Tibial artery (tissue), 4 donors: ENCODE measurements at regions not wholly inside any gene's neighbourhood (a gene's known extent, or its start where the extent isn't known, plus 50 kb on each side); places are given as distances from the start of the nearest gene placed in this dataset.

ENCODE experiments used
- DNase-seq, 2 donors: peaks; one replicate each; pipeline ENCODE4 v3.0.0-alpha.2; 2019
- H3K27ac ChIP-seq, 2 donors: fragments of 200-600 bp; sonication (generic) in 1 of 2; 1 replicate in 1 of 2; 2 replicates in 1 of 2; pipeline ENCODE4 v1.5.1; 2018 to 2019; ENCODE audit warnings: mild to moderate bottlenecking in 1 of 2
- H3K27me3 ChIP-seq, 2 donors: fragments of 200-600 bp; sonication (generic) in 1 of 2; one replicate each; pipeline versions ENCODE4 v1.5.1 to v1.6.0; 2016 to 2019
- H3K36me3 ChIP-seq, 3 donors: fragments of 200-600 bp; sonication (generic) in 2 of 3; one replicate each; pipeline ENCODE4 v1.5.1; 2016 to 2019; ENCODE audit warnings: mild to moderate bottlenecking in 2 of 3
- H3K4me1 ChIP-seq, 4 donors: fragments of 200-600 bp; sonication (generic) in 2 of 4; 1 replicate in 3 of 4; 2 replicates in 1 of 4; pipeline ENCODE4 v1.5.1; 2016 to 2019
- H3K4me3 ChIP-seq, 2 donors: fragments of 200-600 bp; sonication (generic) in 1 of 2; 1 replicate in 1 of 2; 2 replicates in 1 of 2; pipeline ENCODE4 v1.5.1; 2018 to 2019; ENCODE audit warnings: mild to moderate bottlenecking in 2 of 2
- H3K9me3 ChIP-seq, 3 donors: fragments of 200-600 bp; sonication (generic) in 1 of 3; one replicate each; pipeline ENCODE4 v1.5.1; 2016 to 2019
- intact Hi-C: fragments of 100-400 bp; cut with DNase I; formaldehyde crosslinking; loops from one replicate; pipeline ENCODE4 v1.15.0; 2023; ENCODE audit warnings: low total_unique reads
- TF ChIP-seq, protein P1 (sequence below), 2 experiments: fragments of 200-600 bp in 1 of 2; fragments of 450-650 bp in 1 of 2; IDR thresholded peaks; one replicate each; pipeline ENCODE4 v1.5.1; 2017 to 2019; ENCODE audit warnings: antibody characterized with exemption in 2 of 2, mild to moderate bottlenecking in 1 of 2, moderate library complexity in 1 of 2

DNA sequence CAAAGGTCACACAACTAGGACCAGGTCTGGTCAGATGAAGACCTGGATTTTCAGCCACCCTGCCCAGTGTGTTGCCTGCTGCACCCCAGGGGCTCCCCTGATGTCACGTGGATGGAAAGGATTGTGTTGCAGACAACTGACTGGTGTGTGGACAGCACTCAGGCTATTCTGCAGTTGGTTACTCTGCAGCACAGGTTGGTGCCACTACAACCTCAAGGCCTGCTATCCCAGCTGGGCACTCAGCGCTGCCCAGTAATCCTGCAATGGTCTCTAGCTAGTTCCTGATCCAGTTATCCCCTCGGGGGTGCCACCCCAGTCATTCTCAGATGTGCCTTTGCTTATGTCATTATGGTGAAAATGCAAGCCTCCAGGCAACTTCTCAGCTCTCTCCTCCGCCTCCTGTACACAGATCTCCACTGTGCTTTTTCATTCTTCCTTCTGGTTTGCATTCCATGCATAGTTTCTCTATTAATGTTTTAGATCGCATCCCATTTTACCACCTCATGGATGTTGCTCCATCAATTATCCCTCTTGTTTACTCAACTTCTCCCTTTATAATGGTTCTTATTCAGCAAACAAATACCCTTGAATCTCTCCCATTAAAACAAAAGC, 503.2 kb upstream of the CAMK1G start:
- TF ChIP-seq, protein P1, sequence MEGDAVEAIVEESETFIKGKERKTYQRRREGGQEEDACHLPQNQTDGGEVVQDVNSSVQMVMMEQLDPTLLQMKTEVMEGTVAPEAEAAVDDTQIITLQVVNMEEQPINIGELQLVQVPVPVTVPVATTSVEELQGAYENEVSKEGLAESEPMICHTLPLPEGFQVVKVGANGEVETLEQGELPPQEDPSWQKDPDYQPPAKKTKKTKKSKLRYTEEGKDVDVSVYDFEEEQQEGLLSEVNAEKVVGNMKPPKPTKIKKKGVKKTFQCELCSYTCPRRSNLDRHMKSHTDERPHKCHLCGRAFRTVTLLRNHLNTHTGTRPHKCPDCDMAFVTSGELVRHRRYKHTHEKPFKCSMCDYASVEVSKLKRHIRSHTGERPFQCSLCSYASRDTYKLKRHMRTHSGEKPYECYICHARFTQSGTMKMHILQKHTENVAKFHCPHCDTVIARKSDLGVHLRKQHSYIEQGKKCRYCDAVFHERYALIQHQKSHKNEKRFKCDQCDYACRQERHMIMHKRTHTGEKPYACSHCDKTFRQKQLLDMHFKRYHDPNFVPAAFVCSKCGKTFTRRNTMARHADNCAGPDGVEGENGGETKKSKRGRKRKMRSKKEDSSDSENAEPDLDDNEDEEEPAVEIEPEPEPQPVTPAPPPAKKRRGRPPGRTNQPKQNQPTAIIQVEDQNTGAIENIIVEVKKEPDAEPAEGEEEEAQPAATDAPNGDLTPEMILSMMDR (IDR thresholded peaks at IDR 0.05), result no peak
- intact Hi-C loops, result no loop called here
- no peaks in the 10 kb centered on the region for H3K36me3 ChIP-seq
- no peaks in the 10 kb centered on the region for H3K9me3 ChIP-seq
- H3K4me3 ChIP-seq, result no peak overlapping the region
- no peak for DNase-seq
- no peak overlapping the region for H3K27ac ChIP-seq
- no peaks in the 10 kb centered on the region for H3K4me1 ChIP-seq
- no peaks in the 10 kb centered on the region for H3K27me3 ChIP-seq

DNA sequence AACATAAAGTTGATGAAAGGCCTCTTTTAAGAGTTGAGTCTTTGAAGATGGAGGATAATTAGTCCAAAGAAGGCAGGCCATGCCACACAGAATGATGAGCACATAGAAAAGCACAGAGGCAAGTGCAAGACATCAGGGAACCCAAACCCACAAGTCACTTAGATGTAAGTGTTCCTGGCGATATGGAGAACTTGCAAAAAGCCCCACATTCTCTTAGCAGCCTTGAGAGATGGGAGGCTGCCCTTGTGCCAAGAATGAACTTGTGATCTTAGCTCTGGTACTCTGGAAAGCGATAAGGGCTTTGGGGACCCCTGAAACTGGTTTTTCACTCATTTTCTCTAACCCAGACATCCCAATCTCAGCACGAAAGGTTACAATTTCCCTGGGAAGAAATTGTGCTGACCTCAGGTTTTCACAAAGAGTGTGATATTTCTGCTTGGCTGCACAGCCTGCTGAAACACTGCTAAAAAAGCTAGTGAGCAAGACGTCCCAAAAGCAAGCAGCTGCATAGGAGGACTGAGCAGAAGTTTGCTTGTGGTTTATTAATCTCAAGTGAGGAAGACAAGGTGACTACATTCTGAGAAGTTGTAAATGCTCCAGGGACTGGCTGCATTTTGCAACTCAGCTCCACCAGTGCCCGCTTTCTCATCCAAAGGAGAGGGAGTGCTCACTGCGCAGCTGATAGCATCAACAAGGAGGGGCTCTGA, 496.9 kb upstream of the CAMK1G start:
- intact Hi-C loops, result no loop called here

DNA sequence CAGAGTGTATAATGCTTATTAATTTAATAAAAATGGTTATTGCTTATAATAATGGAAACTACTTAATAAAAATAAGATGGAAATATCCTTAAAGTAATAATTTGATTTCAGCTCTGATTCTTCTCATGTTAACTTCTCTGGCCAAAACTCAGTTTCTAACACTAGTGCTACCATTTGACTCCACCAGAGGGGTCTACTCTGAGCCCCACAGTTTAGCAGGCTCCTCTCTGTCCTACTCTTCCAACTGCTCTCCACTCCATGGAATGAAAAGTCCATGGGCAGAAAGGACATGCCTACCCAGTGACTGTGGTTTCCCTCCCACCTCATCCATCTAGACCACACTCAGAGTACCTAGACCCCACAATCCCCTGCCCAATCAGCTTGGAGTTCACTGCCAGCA, 489.1 kb upstream of the CAMK1G start:
- DNase-seq, result no peak
- Histone ChIP-seq H3K27me3 (no peaks in the 10 kb centered on the region), H3K36me3 (no peaks in the 10 kb centered on the region), H3K27ac (no peak overlapping the region), H3K4me3 (no peak overlapping the region), H3K9me3 (no peaks in the 10 kb centered on the region), H3K4me1 (no peaks in the 10 kb centered on the region)
- intact Hi-C loops, result no loop called here
- TF ChIP-seq, protein P1 (IDR thresholded peaks at IDR 0.05), result no peak

More for the DNA sequence above, 496.9 kb upstream of the CAMK1G start:
- TF ChIP-seq, protein P1 (IDR thresholded peaks at IDR 0.05), result no peak
- Histone ChIP-seq H3K27ac (no peak overlapping the region), H3K4me3 (no peak overlapping the region), H3K36me3 (no peaks in the 10 kb centered on the region), H3K4me1 (no peaks in the 10 kb centered on the region), H3K27me3 (no peaks in the 10 kb centered on the region), H3K9me3 (no peaks in the 10 kb centered on the region)
- no peak for DNase-seq

DNA sequence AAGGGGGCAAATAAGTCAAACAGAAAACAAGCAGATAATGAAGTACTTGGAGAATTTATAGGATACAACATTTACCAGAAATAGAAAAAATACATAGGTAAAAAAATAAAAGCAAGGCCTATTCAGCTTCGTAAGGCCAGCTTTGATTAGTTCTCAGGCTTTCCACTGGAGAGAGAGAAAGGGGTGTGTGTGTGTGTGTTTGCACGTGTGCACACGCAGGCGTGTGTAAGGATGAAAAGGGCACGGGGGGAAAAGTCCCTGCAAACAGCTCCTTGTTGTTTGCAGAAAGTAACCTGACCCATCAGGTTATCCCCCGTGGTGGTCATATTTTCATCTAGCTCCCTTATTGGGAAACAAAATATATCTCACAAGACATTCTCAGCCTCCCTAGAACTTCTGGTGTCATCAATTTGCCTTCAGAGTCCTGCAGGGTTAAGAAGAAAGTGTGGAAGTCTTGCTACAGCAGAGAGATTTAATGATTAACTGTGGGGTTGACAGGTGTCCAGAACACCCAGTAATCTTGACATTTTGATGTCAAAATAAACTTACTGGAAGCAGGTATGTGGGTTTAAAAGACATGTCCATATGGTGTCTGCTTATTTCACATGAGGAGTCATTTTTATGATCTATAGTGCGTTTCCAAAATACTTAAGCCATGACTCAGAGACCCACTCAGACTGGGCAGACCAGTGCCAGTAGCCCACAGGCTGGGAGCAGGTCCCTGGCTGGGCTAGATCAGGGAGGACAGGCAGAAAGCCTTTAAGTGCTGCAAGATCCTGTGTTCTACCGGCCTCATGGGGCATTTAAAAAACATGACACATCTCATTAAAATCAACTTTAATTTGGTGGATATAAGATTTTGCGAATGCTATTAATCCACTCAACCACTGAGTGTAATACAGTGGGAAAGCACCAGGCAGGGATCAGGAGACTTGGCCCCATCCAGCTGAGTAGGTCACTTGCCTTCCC, 487.6 kb upstream of the CAMK1G start:
- H3K27me3 ChIP-seq, result no peaks in the 10 kb centered on the region
- no peaks in the 10 kb centered on the region for H3K9me3 ChIP-seq
- no peak overlapping the region for H3K4me3 ChIP-seq
- H3K36me3 ChIP-seq, result no peaks in the 10 kb centered on the region
- no peak overlapping the region for H3K27ac ChIP-seq
- intact Hi-C loops, result no loop called here
- H3K4me1 ChIP-seq, result no peaks in the 10 kb centered on the region
- TF ChIP-seq, protein P1 (IDR thresholded peaks at IDR 0.05), result no peak
- DNase-seq, result no peak

DNA sequence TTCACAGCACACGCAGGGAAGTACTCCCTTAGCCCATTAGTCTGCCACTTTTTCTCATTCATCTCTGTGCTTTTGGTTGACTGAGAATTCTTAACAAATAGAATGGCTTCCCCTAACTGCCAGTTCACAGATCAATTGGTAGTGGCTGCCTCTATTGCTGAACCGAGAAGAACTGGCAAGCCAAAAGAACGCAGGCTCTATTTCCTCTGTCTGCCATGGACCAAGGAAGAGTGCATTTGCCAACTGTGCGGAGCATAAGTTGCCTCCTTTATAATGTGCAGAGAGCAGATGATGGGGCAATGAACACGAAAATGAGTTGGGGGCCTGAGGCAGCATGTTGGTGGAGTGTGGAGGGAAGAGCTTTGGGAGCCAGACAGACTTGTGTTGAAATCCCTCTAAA, 483.1 kb upstream of the CAMK1G start:
- H3K9me3 ChIP-seq, result no peaks in the 10 kb centered on the region
- peaks cover 0 to 5% (median 0%) of the 10 kb centered on the region in 4 donors for H3K4me1 ChIP-seq
- DNase-seq, result no peak
- no peak overlapping the region for H3K27ac ChIP-seq
- H3K27me3 ChIP-seq, result no peaks in the 10 kb centered on the region
- TF ChIP-seq, protein P1 (IDR thresholded peaks at IDR 0.05), result no peak
- H3K36me3 ChIP-seq, result no peaks in the 10 kb centered on the region
- intact Hi-C loops, result no loop called here
- no peak overlapping the region for H3K4me3 ChIP-seq
